CD4-positive, alpha-beta memory T cell (primary cell): ENCODE measurements at regions not wholly inside any gene's neighbourhood (a gene's known extent, or its start where the extent isn't known, plus 50 kb on each side); places are given as distances from the start of the nearest gene placed in this dataset.
"Not testable (repeated sequence)": the region's sequence is repeated elsewhere in the genome, so short reads cannot be mapped to it uniquely, and the experiment has no call there.

Source experiments
- CTCF ChIA-PET: fragments of 350-600 bp; sonication (Branson Sonifier 250); formaldehyde crosslinking; loops from one replicate; lab custom pipeline; 2021; ENCODE audit warnings: inconsistent platforms; ENCODE audit not compliant: partially characterized antibody; lab: Charles Lee
- POLR2A ChIA-PET: fragments of 350-600 bp; sonication (Branson Sonifier 250); formaldehyde crosslinking; loops from one replicate; lab custom pipeline; 2021; ENCODE audit not compliant: partially characterized antibody; lab: Charles Lee
- DNase-seq, 5 donors: peaks; one replicate each; pipeline versions ENCODE4 v3.0.0 to v3.0.0-alpha.2; 2020 to 2022; ENCODE audit warnings: mixed read lengths in 1 of 5
- H3K27ac ChIP-seq: one replicate; pipeline ENCODE4 v1.7.0; 2013; ENCODE audit warnings: low read depth, low read length
- H3K27me3 ChIP-seq: 2 replicates; pipeline ENCODE4 v1.7.0; 2013; ENCODE audit warnings: mild to moderate bottlenecking, low read length, moderate library complexity; ENCODE audit not compliant: insufficient read depth
- H3K36me3 ChIP-seq: 2 replicates; pipeline ENCODE4 v1.7.0; 2013; ENCODE audit warnings: mild to moderate bottlenecking, low read length, moderate library complexity; ENCODE audit not compliant: insufficient read depth
- H3K4me1 ChIP-seq: 2 replicates; pipeline ENCODE4 v1.7.0; 2013; ENCODE audit warnings: mild to moderate bottlenecking, low read length, moderate library complexity; ENCODE audit not compliant: insufficient read depth
- H3K4me3 ChIP-seq, 2 donors: one replicate each; pipeline ENCODE4 v1.7.0; 2013; ENCODE audit warnings: low read length in 2 of 2, mild to moderate bottlenecking in 1 of 2
- H3K9me3 ChIP-seq, 2 donors: one replicate each; pipeline ENCODE4 v1.7.0; 2013; ENCODE audit warnings: low read length in 2 of 2, control low read depth in 1 of 2; ENCODE audit not compliant: control insufficient read depth in 1 of 2
- H3K27ac Mint-ChIP-seq, 7 donors: one replicate each; pipeline ENCODE4 v1.8.0; 2020 to 2021; ENCODE audit warnings: mixed read lengths in 7 of 7, mild to moderate bottlenecking in 6 of 7, inconsistent platforms in 3 of 7, moderate library complexity in 3 of 7
- H3K27me3 Mint-ChIP-seq, 2 donors: one replicate each; pipeline ENCODE4 v1.8.0; 2020 to 2021; ENCODE audit warnings: mixed read lengths in 2 of 2
- H3K36me3 Mint-ChIP-seq, 2 donors: one replicate each; pipeline ENCODE4 v1.8.0; 2020 to 2021; ENCODE audit warnings: mixed read lengths in 2 of 2, inconsistent platforms in 1 of 2, mild to moderate bottlenecking in 1 of 2
- H3K4me1 Mint-ChIP-seq, 4 donors: one replicate each; pipeline ENCODE4 v1.8.0; 2020 to 2021; ENCODE audit warnings: mixed read lengths in 4 of 4, mild to moderate bottlenecking in 1 of 4
- H3K4me3 Mint-ChIP-seq, 8 donors: one replicate each; pipeline ENCODE4 v1.8.0; 2020 to 2021; ENCODE audit warnings: mixed read lengths in 8 of 8, mild to moderate bottlenecking in 7 of 8, moderate library complexity in 6 of 8, inconsistent platforms in 3 of 8
- H3K9me3 Mint-ChIP-seq, 8 donors: one replicate each; pipeline ENCODE4 v1.8.0; 2020 to 2021; ENCODE audit warnings: mixed read lengths in 8 of 8, mild to moderate bottlenecking in 5 of 8, inconsistent platforms in 3 of 8, moderate library complexity in 1 of 8
- intact Hi-C: fragments of 100-400 bp; cut with micrococcal nuclease; formaldehyde crosslinking; loops from one replicate; pipeline ENCODE4 v1.15.1; 2023

DNA sequence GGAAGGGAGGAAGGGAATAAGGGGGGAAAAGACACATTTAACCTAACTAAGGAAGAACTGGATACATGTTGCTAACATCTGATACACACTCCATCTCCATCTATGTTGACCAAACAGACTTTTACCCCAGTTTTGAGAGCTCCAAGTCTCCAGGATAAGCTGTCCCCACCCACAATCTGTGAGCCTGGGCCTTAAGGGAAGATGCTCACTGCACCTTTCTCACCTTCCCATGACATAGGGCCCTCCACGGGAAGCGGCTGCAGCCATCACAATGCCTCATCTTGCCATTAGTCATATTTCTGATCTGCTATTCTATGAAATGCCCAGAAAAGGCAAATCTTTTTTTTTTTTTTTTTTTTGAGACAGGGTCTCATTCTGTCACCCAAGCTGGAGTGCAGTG is 126.6 kb upstream of the SALL4 start:
- H3K4me1 Mint-ChIP-seq: no peaks in the 10 kb centered on the region
- H3K36me3 ChIP-seq: no peaks in the 10 kb centered on the region
- no peaks in the 10 kb centered on the region for H3K27me3 Mint-ChIP-seq

DNA sequence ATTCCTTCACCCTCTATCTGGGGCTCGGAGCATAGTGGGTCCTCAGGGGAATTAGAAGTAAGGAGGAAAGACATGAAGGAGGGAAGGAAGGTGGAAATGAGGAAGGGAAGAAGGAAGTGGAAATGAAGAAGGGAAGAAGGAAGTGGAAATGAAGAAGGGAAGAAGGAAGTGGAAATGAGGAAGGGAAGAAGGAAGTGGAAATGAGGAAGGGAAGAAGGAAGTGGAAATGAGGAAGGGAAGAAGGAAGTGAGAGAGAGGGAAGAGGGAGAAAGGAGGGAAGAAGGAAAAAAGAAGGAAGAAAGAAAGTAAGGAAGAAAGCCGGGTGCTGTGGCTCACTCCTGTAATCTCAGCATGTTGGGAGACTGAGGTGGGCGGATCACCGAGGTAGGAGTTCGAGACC is 125.6 kb upstream of the SALL4 start:
- H3K27ac Mint-ChIP-seq, DNase-seq, H3K9me3 ChIP-seq, H3K4me1 Mint-ChIP-seq, H3K9me3 Mint-ChIP-seq, H3K4me3 Mint-ChIP-seq, intact Hi-C loops, H3K27me3 ChIP-seq, H3K4me1 ChIP-seq, H3K4me3 ChIP-seq, H3K27ac ChIP-seq, POLR2A ChIA-PET, CTCF ChIA-PET, H3K36me3 Mint-ChIP-seq, H3K36me3 ChIP-seq, H3K27me3 Mint-ChIP-seq: not testable (repeated sequence)

More for the DNA sequence above, 126.6 kb upstream of the SALL4 start:
- ChIA-PET CTCF (no interaction called here), POLR2A (no interaction called here)
- DNase-seq: no peak
- Mint-ChIP-seq H3K36me3 (no peaks in the 10 kb centered on the region), H3K9me3 (no peaks in the 10 kb centered on the region), H3K27ac (no peak overlapping the region), H3K4me3 (no peak overlapping the region)
- Histone ChIP-seq H3K27ac (no peak overlapping the region), H3K27me3 (no peaks in the 10 kb centered on the region), H3K4me1 (no peaks in the 10 kb centered on the region), H3K4me3 (no peak overlapping the region), H3K9me3 (no peaks in the 10 kb centered on the region)
- intact Hi-C loops: no loop called here

DNA sequence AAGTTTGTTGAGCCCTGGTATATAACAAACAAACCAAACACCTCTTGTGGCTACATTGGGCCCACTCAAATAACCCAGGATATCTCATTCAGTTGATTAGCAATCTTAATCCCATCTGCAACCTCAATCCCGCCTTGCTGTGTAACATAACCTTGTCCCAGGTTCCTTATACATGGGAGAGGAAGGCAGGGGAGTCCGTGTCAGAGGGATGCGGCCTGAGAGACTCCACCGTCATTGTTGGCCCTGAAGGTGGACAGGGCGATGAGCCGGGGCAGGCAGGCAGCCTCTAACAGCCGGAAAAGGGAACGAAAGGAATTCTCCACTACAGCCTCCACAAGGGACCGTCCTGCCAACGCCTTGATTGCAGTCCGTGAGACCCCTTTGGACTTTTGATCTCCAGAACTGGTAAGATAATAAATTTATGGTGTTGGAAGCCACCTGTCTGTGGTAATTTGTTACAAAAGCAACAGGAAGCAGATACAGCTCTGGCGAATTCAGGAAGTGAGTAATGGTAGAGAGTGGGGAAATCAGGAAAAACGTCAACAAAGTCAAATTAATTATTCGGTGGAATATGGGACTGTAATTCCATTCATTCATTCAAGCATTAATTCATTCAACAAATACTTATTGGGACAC is 124.5 kb upstream of the SALL4 start:
- no peaks in the 10 kb centered on the region for H3K4me1 Mint-ChIP-seq
- Histone ChIP-seq H3K27me3 (no peaks in the 10 kb centered on the region), H3K4me3 (no peak overlapping the region), H3K9me3 (no peaks in the 10 kb centered on the region), H3K4me1 (no peaks in the 10 kb centered on the region), H3K27ac (no peak overlapping the region), H3K36me3 (no peaks in the 10 kb centered on the region)
- H3K9me3 Mint-ChIP-seq: no peaks in the 10 kb centered on the region
- intact Hi-C loops: no loop called here
- H3K36me3 Mint-ChIP-seq: no peaks in the 10 kb centered on the region
- no peak overlapping the region for H3K27ac Mint-ChIP-seq
- CTCF ChIA-PET: no interaction called here
- no peak overlapping the region for H3K4me3 Mint-ChIP-seq
- H3K27me3 Mint-ChIP-seq: peaks cover 2 to 3% of the 10 kb centered on the region in 2 donors
- POLR2A ChIA-PET: no interaction called here
- no peak for DNase-seq

DNA sequence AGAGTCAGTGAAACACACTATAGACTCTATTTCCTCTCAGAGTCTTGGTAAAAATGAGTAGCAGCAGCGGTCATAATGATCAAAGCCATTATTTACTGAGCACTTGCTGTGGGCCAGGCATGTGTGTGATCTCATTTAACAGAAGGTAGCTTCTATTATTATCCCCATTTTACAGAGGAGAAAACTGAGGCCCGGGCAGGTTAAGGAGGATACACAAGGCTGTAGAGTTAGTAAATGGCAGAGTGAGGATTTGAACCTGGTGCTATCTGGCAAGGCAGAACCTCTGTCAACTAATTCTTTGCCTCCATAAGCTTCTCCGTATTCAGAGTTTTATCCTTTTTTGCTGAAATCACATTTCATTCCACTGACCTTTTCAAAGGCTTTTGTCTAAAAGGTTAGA is 122.2 kb upstream of the SALL4 start:
- no peaks in the 10 kb centered on the region for H3K9me3 ChIP-seq
- no peaks in the 10 kb centered on the region for H3K9me3 Mint-ChIP-seq
- H3K27ac ChIP-seq: no peak overlapping the region
- H3K36me3 ChIP-seq: no peaks in the 10 kb centered on the region
- no peak overlapping the region for H3K4me3 Mint-ChIP-seq
- no peak overlapping the region for H3K27ac Mint-ChIP-seq
- H3K4me1 ChIP-seq: no peaks in the 10 kb centered on the region
- no peaks in the 10 kb centered on the region for H3K27me3 ChIP-seq
- H3K36me3 Mint-ChIP-seq: no peaks in the 10 kb centered on the region
- ChIA-PET POLR2A (no interaction called here), CTCF (no interaction called here)
- intact Hi-C loops: no loop called here
- peaks cover 2 to 3% of the 10 kb centered on the region in 2 donors for H3K27me3 Mint-ChIP-seq
- no peak for DNase-seq
- H3K4me3 ChIP-seq: no peak overlapping the region
- H3K4me1 Mint-ChIP-seq: no peaks in the 10 kb centered on the region

DNA sequence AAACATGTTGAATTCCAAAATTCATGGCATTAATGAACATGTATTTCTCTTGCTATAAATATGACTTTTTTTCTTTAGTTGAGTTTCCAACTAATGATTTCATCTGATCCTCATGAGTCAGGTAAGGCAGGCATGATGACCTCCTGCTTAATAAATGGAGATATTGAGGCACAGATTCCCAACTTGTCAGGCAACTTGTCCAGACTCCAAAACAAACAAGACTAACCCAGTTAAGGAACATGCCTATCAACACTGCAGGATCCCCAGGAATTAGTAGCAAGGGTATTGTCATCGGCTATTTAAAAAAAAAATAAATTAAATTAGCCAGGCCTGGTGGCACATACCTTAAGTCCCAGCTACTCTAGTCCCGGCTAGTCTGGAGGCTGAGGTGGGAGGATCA is 121.3 kb upstream of the SALL4 start:
- ChIA-PET POLR2A (no interaction called here), CTCF (no interaction called here)
- Histone ChIP-seq H3K27me3 (no peaks in the 10 kb centered on the region), H3K9me3 (no peaks in the 10 kb centered on the region), H3K4me3 (no peak overlapping the region), H3K36me3 (no peaks in the 10 kb centered on the region), H3K27ac (no peak overlapping the region), H3K4me1 (no peaks in the 10 kb centered on the region)
- intact Hi-C loops: no loop called here
- H3K4me3 Mint-ChIP-seq: no peak overlapping the region
- no peak overlapping the region for H3K27ac Mint-ChIP-seq
- H3K27me3 Mint-ChIP-seq: peaks cover 2 to 3% of the 10 kb centered on the region in 2 donors
- no peaks in the 10 kb centered on the region for H3K4me1 Mint-ChIP-seq
- H3K36me3 Mint-ChIP-seq: no peaks in the 10 kb centered on the region
- no peaks in the 10 kb centered on the region for H3K9me3 Mint-ChIP-seq
- DNase-seq: no peak

DNA sequence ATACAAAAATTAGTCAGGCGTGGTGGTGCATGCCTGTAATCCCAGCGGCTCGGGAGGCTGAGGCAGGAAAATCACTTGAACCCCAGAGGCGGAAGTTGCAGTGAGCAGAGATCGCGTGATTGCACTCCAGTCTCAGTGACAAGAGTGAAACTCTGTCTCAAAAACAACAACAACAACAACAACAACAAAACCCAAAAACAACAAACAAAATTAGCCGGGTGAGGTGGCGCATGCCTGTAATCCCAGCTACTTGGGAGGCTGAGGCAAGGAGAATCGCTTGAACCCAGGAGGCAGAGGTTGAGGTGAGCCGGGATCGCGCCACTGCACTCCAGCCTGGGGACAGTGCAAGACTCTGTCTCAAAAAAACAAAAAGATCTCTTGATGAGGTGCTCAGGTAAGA is 120.5 kb upstream of the SALL4 start:
- H3K9me3 ChIP-seq, H3K27me3 ChIP-seq, H3K4me3 Mint-ChIP-seq, H3K27ac ChIP-seq, H3K9me3 Mint-ChIP-seq, H3K36me3 ChIP-seq, CTCF ChIA-PET, POLR2A ChIA-PET, DNase-seq, H3K4me1 ChIP-seq, H3K4me1 Mint-ChIP-seq, intact Hi-C loops, H3K27ac Mint-ChIP-seq, H3K36me3 Mint-ChIP-seq, H3K27me3 Mint-ChIP-seq, H3K4me3 ChIP-seq: not testable (repeated sequence)

DNA sequence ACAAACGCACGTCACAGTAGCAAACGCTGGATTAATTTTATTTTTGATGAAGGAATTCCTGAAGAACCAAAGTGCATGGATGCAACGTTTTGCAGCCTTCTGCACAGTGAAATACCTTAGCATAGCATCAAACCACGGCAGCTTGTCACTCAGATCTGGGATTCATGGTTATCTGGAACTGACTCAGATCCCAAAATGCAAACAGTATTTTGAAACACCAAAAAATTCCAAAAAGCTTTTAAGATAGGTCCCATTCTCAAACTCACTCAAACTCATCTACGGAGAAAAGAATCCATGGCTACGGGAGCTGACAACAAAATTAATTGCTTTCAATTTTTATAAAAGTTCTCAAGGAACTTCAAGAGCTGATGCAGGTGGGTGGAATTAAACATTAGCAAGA is 116.2 kb upstream of the SALL4 start:
- CTCF ChIA-PET: no interaction called here
- H3K27me3 ChIP-seq: no peaks in the 10 kb centered on the region
- H3K27ac Mint-ChIP-seq: no peak overlapping the region
- no peaks in the 10 kb centered on the region for H3K36me3 ChIP-seq
- DNase-seq: no peak
- peaks cover 2 to 3% of the 10 kb centered on the region in 2 donors for H3K27me3 Mint-ChIP-seq
- no peak overlapping the region for H3K4me3 ChIP-seq
- H3K9me3 ChIP-seq: no peaks in the 10 kb centered on the region
- H3K4me1 ChIP-seq: no peaks in the 10 kb centered on the region
- intact Hi-C loops: no loop called here
- H3K9me3 Mint-ChIP-seq: no peaks in the 10 kb centered on the region
- H3K27ac ChIP-seq: no peak overlapping the region
- POLR2A ChIA-PET: no interaction called here
- no peak overlapping the region for H3K4me3 Mint-ChIP-seq
- H3K4me1 Mint-ChIP-seq: no peaks in the 10 kb centered on the region
- H3K36me3 Mint-ChIP-seq: no peaks in the 10 kb centered on the region
